Muscle of leg (tissue), 3 donors: ENCODE measurements at regions not wholly inside any gene's neighbourhood (a gene's known extent, or its start where the extent isn't known, plus 50 kb on each side); places are given as distances from the start of the nearest gene placed in this dataset.

Experiments used
- DNase-seq: peaks from one replicate; pipeline ENCODE4 v3.0.0; 2013
- H3K27ac ChIP-seq: one replicate; pipeline ENCODE4 v1.5.1; 2013; ENCODE audit warnings: mild to moderate bottlenecking, low read length, control low read depth
- H3K27me3 ChIP-seq: one replicate; pipeline ENCODE4 v1.6.1; 2013; ENCODE audit warnings: low read length; ENCODE audit not compliant: control insufficient read depth, insufficient read depth
- H3K36me3 ChIP-seq: one replicate; pipeline ENCODE4 v1.6.1; 2013; ENCODE audit warnings: low read length; ENCODE audit not compliant: control insufficient read depth, insufficient read depth
- H3K4me1 ChIP-seq: one replicate; pipeline ENCODE4 v1.6.1; 2013; ENCODE audit warnings: low read length; ENCODE audit not compliant: control insufficient read depth, insufficient read depth
- H3K4me3 ChIP-seq: one replicate; pipeline ENCODE4 v1.5.1; 2013; ENCODE audit warnings: low read length, control low read depth
- H3K9me3 ChIP-seq: replicated peaks from 2 replicates; pipeline ENCODE4 v1.6.1; 2013; ENCODE audit warnings: low read depth, low read length; ENCODE audit not compliant: control insufficient read depth
- WGBS: methylation state at CpG from one replicate; pipeline ENCODE4 v1.1.5; 2013; ENCODE audit warnings: missing lambda C conversion rate; ENCODE audit not compliant: insufficient coverage; 5-methylcytosine and 5-hydroxymethylcytosine counted together

GRCh38 chr3:45277636-45278035 lies 51.5 kb upstream of the TMEM158 start:
- no peak for DNase-seq
- Histone ChIP-seq H3K27ac (no peak overlapping the region), H3K4me3 (no peak overlapping the region), H3K36me3 (no peaks in the 10 kb centered on the region), H3K27me3 (no peaks in the 10 kb centered on the region), H3K9me3 (no peaks in the 10 kb centered on the region), H3K4me1 (no peaks in the 10 kb centered on the region)

- DNase-seq: no peak
- no peak overlapping the region for H3K27ac ChIP-seq
- H3K4me3 ChIP-seq: no peak overlapping the region
- no peaks in the 10 kb centered on the region for H3K36me3 ChIP-seq
- no CpG with 5 or more reads among the region's 1 CpG for WGBS
- no peaks in the 10 kb centered on the region for H3K27me3 ChIP-seq
- no peaks in the 10 kb centered on the region for H3K9me3 ChIP-seq
- no peaks in the 10 kb centered on the region for H3K4me1 ChIP-seq
Measured at GRCh38 chr3:45280232-45280631, 54.1 kb upstream of the TMEM158 start.

GRCh38 chr3:45280971-45281370 lies 54.9 kb upstream of the TMEM158 start:
- no peaks in the 10 kb centered on the region for H3K27me3 ChIP-seq
- no peaks in the 10 kb centered on the region for H3K36me3 ChIP-seq
- H3K9me3 ChIP-seq: no peaks in the 10 kb centered on the region
- no peaks in the 10 kb centered on the region for H3K4me1 ChIP-seq
- no peak for DNase-seq
- H3K4me3 ChIP-seq: no peak overlapping the region
- no peak overlapping the region for H3K27ac ChIP-seq

- Histone ChIP-seq H3K27me3 (peaks cover 3% of the 10 kb centered on the region), H3K27ac (no peak overlapping the region), H3K4me3 (no peak overlapping the region), H3K36me3 (no peaks in the 10 kb centered on the region), H3K9me3 (no peaks in the 10 kb centered on the region), H3K4me1 (no peaks in the 10 kb centered on the region)
- DNase-seq: no peak
- WGBS: no CpG with 5 or more reads among the region's 2 CpGs
Measured at GRCh38 chr3:45283471-45283870, 57.4 kb upstream of the TMEM158 start.

- Histone ChIP-seq H3K27ac (no peak overlapping the region), H3K4me3 (no peak overlapping the region), H3K36me3 (no peaks in the 10 kb centered on the region), H3K9me3 (peaks cover 5% of the 10 kb centered on the region), H3K4me1 (no peaks in the 10 kb centered on the region), H3K27me3 (peaks cover 2% of the 10 kb centered on the region)
- no peak for DNase-seq
- 84% methylated on average over 2 of the region's 3 CpGs for WGBS
Measured at GRCh38 chr3:45297331-45297730, 71.2 kb upstream of the TMEM158 start.

GRCh38 chr3:45302470-45302869 lies 76.4 kb upstream of the TMEM158 start:
- H3K4me3 ChIP-seq: no peak overlapping the region
- no peaks in the 10 kb centered on the region for H3K4me1 ChIP-seq
- H3K9me3 ChIP-seq: peaks cover 6% of the 10 kb centered on the region
- no CpG with 5 or more reads among the region's 1 CpG for WGBS
- H3K27me3 ChIP-seq: no peaks in the 10 kb centered on the region
- no peaks in the 10 kb centered on the region for H3K36me3 ChIP-seq
- DNase-seq: no peak
- H3K27ac ChIP-seq: no peak overlapping the region

- 97% methylated on average over 30 of the region's 37 CpGs for WGBS
- peaks cover 3% of the 10 kb centered on the region for H3K27me3 ChIP-seq
- H3K4me3 ChIP-seq: no peak overlapping the region
- no peak overlapping the region for H3K27ac ChIP-seq
- peaks cover 6% of the 10 kb centered on the region for H3K9me3 ChIP-seq
- H3K4me1 ChIP-seq: no peaks in the 10 kb centered on the region
- H3K36me3 ChIP-seq: no peaks in the 10 kb centered on the region
- no peak for DNase-seq
Measured at GRCh38 chr3:45306406-45307008, 80.4 kb upstream of the TMEM158 start.

GRCh38 chr3:45309876-45310275 lies 78.5 kb upstream of the LARS2 start:
- no peaks in the 10 kb centered on the region for H3K9me3 ChIP-seq
- H3K36me3 ChIP-seq: no peaks in the 10 kb centered on the region
- DNase-seq: no peak
- H3K4me3 ChIP-seq: no peak overlapping the region
- no peak overlapping the region for H3K27ac ChIP-seq
- peaks cover 12% of the 10 kb centered on the region for H3K27me3 ChIP-seq
- H3K4me1 ChIP-seq: no peaks in the 10 kb centered on the region
- 94% methylated on average over 3 of the region's 3 CpGs for WGBS

GRCh38 chr3:45311327-45311726 lies 77.0 kb upstream of the LARS2 start:
- no peak overlapping the region for H3K27ac ChIP-seq
- no peak for DNase-seq
- no peak overlapping the region for H3K4me3 ChIP-seq
- H3K9me3 ChIP-seq: no peaks in the 10 kb centered on the region
- no peaks in the 10 kb centered on the region for H3K36me3 ChIP-seq
- H3K27me3 ChIP-seq: peaks cover 12% of the 10 kb centered on the region
- H3K4me1 ChIP-seq: no peaks in the 10 kb centered on the region
- 14% methylated on average over 2 of the region's 3 CpGs for WGBS

- no peak overlapping the region for H3K27ac ChIP-seq
- WGBS: 38% methylated on average over 5 of the region's 9 CpGs
Measured at GRCh38 chr3:45311953-45312801, 76.2 kb upstream of the LARS2 start.

More at GRCh38 chr3:45311953-45312801, 76.2 kb upstream of the LARS2 start:
- Histone ChIP-seq H3K4me3 (no peak overlapping the region), H3K4me1 (no peaks in the 10 kb centered on the region), H3K36me3 (no peaks in the 10 kb centered on the region), H3K9me3 (no peaks in the 10 kb centered on the region), H3K27me3 (peaks cover 12% of the 10 kb centered on the region)
- DNase-seq: no peak
